ENCODE measurements at regions not wholly inside any gene's neighbourhood (a gene's known extent, or its start where the extent isn't known, plus 50 kb on each side); places are given as distances from the start of the nearest gene placed in this dataset.

DNA sequence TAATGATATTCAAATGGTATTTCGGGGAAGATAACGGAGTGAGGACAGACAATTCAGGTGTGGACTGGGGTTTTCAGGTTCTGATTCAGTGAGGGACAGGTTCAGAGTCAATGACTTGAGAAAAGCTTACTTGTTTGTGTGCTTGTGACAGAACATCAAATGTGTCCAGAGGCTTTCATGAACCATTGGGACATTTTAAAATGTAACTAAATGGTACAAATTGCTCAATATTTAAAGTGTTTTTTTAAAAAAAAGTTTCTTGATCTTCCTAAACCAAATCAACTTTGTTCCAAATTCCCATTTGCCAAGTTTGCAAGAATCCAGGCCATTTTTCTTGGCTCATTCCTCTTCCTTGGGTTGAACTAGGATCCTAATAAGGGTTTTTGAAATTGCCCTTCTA is 59.4 kb upstream of the BZW1 start:
- no peak for DNase-seq (ENCODE audit: low spot score)

GRCh38 chr2:200752835-200753234 is 58.9 kb upstream of the BZW1 start:
- DNase-seq (ENCODE audit: low spot score): no peak

GRCh38 chr2:200756618-200757321 is 54.9 kb upstream of the BZW1 start:
- peak; percentile 26 for DNase-seq (ENCODE audit: low spot score)

DNA sequence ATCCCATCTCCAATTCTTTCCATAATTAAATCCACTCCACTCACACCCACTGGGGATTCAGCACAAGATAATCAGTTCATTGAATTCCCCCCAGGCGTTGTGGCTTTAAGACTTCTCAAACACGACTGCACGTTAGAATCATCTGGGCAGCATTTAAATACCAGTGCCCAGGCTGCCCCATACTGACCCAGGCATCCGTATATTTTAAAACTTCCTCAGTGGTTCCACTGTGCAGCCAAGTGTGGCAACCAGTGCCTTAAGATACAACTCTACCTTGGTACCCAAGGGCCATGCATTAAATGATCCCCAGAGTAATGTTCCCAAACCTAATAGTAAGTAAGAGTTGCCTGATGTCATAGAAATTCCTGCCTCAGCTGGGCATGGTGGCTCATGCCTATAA is 54.3 kb upstream of the BZW1 start:
- no peak for DNase-seq (ENCODE audit: low spot score)

DNA sequence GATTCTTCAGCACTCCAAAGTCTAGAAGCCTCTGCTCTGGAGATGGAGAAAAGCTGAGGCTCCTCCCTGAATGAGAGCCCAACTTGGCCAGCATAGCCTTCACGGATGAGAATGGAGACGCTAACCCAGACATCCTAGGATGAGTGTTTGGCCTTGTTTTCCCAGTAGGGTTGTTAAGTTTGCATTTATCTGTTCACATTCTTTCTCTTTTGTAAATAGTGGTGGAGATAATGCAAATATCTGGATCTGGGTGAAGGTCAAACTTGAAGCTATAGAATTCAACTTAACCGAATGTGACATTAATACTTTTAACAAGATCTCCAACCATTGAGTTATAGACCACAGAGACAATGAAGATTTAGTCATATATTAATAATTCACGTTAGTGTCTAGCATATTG is 53.4 kb upstream of the BZW1 start:
- no peak for DNase-seq (ENCODE audit: low spot score)

GRCh38 chr2:200761266-200761665 is 50.4 kb upstream of the BZW1 start:
- DNase-seq (ENCODE audit: low spot score): no peak
